IPS-18a (cell line): ENCODE measurements at regions not wholly inside any gene's neighbourhood (a gene's known extent, or its start where the extent isn't known, plus 50 kb on each side); places are given as distances from the start of the nearest gene placed in this dataset.

ENCODE experiments used
- H3K27ac ChIP-seq: one replicate; pipeline ENCODE4 v1.5.1; 2013; ENCODE audit warnings: low read length
- H3K27me3 ChIP-seq: one replicate; pipeline ENCODE4 v1.6.1; 2013; ENCODE audit warnings: mild to moderate bottlenecking, low read length; ENCODE audit not compliant: control insufficient read depth, insufficient read depth
- H3K36me3 ChIP-seq: one replicate; pipeline ENCODE4 v1.6.1; 2013; ENCODE audit warnings: low read depth, low read length; ENCODE audit not compliant: control insufficient read depth
- H3K4me1 ChIP-seq: one replicate; pipeline ENCODE4 v1.6.1; 2013; ENCODE audit warnings: low read depth, low read length; ENCODE audit not compliant: control insufficient read depth
- H3K4me3 ChIP-seq: one replicate; pipeline ENCODE4 v1.5.1; 2013; ENCODE audit warnings: low read length
- H3K9ac ChIP-seq: one replicate; pipeline ENCODE4 v1.6.1; 2013; ENCODE audit warnings: mild to moderate bottlenecking, low read length, moderate library complexity
- H3K9me3 ChIP-seq: one replicate; pipeline ENCODE4 v1.6.1; 2013; ENCODE audit warnings: low read depth, low read length; ENCODE audit not compliant: control insufficient read depth

DNA sequence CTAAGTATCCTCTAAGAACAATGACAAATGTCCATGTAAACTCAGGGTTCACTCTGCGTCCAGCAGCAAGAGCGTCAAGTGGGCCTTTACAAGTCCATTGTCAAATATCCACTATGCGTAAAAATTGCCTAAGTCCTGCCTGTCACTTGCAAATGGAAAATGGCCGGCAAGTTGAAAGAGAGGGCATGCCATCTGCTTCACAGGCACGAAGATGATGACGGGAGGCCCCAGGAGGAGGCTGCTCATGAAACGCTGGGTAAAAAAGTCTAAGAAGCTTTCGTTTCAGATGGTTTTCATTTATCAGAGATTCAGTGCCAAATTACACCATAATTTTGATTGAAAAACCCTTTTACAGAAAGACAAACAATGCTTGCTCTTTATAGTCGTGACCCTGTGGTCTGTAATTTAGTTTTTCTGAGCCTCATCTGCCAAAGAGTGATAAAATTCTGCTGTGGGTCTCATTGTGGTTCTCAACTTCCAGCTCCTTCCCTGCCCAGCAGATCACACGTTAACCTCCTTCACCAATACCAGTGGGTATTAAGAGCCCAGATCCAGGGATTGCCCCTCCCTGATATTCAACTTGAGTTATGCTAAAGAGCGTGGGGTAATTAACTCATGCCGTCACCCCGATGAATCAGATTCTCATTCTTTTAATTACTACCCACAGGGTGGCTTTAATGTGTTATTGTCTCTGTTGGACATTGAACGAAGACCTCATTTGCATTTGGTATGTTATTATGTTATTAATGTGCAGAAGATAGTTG is 160.2 kb upstream of the ALKAL2 start:
- Histone ChIP-seq H3K27me3 (no peaks in the 10 kb centered on the region), H3K9ac (no peak overlapping the region), H3K36me3 (no peaks in the 10 kb centered on the region), H3K4me3 (no peak overlapping the region), H3K27ac (no peak overlapping the region), H3K9me3 (no peaks in the 10 kb centered on the region), H3K4me1 (peaks cover 7% of the 10 kb centered on the region)

DNA sequence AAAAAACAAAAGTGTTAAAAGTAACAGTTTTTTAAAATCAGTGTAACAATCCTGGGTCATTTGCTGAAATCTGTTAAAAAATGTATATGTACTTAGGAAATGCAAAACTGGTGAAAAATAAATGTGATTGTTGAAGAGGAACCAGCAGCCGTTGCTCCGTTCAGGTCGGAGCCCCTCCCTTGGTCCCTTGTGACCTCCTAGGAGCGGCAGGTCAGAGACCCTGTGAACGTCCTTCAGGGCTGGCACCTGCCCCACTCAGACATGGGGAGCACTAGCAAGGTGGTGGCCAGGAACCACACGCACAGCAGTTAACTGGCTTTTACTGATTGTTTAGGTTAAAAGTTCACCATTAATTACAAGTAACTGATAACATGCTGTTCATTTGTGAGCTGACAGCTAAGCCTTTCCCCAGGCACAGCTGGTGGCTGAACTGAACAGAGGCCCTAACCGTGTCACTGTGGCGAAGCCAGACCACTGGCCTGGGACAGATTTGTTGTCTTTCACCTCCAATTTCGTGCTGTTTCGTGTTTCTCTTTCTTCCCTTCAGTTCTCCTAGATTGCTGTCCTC is 159.2 kb upstream of the ALKAL2 start:
- Histone ChIP-seq H3K9ac (no peak overlapping the region), H3K27me3 (no peaks in the 10 kb centered on the region), H3K27ac (no peak overlapping the region), H3K9me3 (no peaks in the 10 kb centered on the region), H3K36me3 (no peaks in the 10 kb centered on the region), H3K4me1 (peaks cover 7% of the 10 kb centered on the region), H3K4me3 (no peak overlapping the region)

DNA sequence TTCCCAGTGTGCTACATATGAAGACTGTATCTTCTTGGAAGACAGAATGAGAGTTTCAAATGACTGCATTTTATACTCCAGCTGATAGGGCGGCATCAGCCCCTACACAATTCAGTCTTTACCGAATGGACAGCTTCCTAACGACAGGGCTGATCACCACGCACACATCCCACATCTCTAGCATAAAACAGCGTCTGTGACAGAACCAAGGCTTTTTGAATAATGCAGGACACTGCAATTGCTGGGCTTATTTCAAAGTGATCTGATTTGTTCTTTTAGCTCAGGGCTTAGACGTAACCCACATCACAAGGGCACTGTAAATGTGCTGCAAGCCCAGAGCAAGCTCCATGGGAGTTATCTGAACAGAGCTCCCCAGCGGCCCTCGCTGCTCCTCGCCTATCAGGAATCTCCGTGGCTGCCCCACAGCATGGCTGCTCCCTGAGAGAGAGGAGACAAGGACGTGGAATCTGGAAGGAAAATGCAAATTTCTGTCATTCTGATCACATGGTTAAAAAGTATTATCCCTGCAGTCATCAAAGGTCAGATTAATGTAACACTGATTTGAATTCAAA is 158.5 kb upstream of the ALKAL2 start:
- H3K9me3 ChIP-seq, result no peaks in the 10 kb centered on the region
- H3K4me3 ChIP-seq, result no peak overlapping the region
- H3K4me1 ChIP-seq, result peaks cover 7% of the 10 kb centered on the region
- H3K27me3 ChIP-seq, result no peaks in the 10 kb centered on the region
- H3K36me3 ChIP-seq, result no peaks in the 10 kb centered on the region
- H3K27ac ChIP-seq, result no peak overlapping the region
- no peak overlapping the region for H3K9ac ChIP-seq

DNA sequence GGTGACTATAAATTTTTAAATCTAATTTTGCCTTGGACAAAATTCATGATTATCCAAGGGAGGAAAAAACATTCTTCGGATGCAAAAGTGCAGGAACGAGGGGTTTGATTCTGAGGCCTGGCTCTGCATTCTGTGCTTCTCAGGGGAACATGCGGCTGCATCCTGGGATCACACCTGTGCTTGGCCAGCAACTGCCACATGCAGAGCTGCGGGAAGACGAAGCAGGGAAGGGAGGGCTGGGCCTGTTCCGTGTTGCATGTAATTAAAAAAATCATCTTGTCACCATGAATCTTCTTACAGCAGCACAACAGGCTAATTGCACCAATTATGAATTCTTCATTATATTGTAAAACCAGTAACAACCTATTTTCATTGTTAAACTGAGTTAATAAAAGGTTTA is 158.0 kb upstream of the ALKAL2 start:
- Histone ChIP-seq H3K4me3 (no peak overlapping the region), H3K4me1 (peaks cover 7% of the 10 kb centered on the region), H3K27ac (no peak overlapping the region), H3K36me3 (no peaks in the 10 kb centered on the region), H3K9me3 (no peaks in the 10 kb centered on the region), H3K9ac (no peak overlapping the region), H3K27me3 (no peaks in the 10 kb centered on the region)

DNA sequence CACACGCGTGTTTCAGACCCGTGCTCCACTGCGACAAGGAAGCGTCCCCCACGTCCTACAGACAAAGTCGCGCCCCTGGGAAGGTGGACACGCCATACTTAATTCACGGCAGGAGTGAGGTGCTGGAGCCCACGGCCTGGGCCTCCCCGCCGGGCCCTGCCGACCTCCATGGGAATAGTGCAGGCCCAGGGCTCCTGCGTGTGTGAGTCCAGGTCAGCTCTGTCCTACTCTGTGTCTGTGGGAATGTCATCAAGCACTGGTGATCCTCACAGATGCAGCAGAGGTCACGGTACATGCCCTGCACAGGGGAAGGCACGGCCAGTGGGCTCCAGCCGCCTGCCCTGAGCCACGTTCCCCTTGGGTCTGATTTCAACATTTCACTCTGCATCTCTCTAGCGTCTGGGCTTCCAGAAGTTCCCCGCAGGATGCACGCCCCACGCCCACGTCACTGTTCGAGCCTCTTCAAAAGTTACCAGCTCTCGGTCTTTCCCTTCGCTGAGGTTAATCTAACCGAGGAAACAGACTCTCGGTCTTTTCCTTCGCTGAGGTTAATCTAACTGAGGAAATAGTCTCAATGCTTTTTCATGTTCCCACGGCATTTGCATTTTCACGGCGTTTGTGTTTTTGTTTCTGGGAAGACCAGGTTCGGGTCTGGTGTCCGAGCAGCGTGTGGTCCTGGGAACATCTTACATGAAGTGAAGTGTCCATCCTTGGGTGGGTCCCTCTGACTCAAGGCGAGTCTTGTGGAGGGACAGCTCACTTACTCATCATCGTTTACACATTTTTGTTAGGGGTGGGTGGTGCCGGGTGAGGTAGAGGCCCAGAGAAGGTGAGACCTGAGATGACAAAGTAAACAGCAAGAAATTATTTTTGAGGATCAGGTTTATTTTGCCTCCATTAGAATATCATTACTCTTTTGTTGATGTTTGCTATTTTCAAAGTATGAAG is 157.3 kb upstream of the ALKAL2 start:
- H3K9me3 ChIP-seq, result no peaks in the 10 kb centered on the region
- no peak overlapping the region for H3K27ac ChIP-seq
- H3K36me3 ChIP-seq, result no peaks in the 10 kb centered on the region
- H3K9ac ChIP-seq, result no peak overlapping the region
- no peak overlapping the region for H3K4me3 ChIP-seq
- H3K4me1 ChIP-seq, result peaks cover 7% of the 10 kb centered on the region
- no peaks in the 10 kb centered on the region for H3K27me3 ChIP-seq

DNA sequence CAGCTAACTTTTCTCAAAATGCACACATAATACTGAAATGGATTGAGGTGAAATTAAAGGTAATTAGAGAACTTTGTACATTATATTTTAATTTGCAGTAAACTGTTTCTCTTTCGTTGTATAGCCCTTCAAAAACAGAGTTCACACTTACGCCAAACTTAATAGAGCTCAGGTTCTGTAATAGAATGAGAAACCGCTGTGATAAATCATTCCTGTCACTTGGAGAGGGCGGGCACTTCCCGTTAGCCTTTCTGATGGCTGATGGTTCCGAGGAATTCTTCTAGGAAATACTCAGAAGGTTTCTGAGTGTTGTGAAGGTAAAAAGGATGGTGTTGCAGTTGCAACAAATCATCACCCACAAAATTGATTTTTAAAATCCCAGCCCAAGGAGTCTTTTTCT is 155.8 kb upstream of the ALKAL2 start:
- Histone ChIP-seq H3K4me1 (no peaks in the 10 kb centered on the region), H3K27me3 (no peaks in the 10 kb centered on the region), H3K4me3 (no peak overlapping the region), H3K27ac (no peak overlapping the region), H3K36me3 (no peaks in the 10 kb centered on the region), H3K9me3 (no peaks in the 10 kb centered on the region), H3K9ac (no peak overlapping the region)

DNA sequence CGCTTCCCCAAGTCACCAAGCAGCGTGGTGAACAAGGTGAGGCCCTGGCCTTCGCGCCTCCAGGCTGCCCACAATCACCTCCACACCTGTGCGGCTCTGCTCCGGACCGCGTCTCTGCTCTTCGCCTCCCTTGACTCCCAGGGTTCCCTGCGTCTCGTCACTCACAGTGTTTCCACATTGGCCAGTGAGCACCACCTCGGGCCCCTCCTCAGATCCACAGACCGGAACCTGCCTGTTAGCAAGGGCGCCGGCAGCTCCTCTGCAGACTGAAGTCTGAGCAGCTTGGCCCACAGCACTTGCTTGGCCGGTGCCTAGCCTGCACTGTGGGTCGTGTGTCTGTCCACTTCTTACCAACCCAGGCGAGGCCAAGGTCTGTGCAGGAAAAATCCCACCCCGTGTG is 155.3 kb upstream of the ALKAL2 start:
- Histone ChIP-seq H3K9me3 (no peaks in the 10 kb centered on the region), H3K9ac (no peak overlapping the region), H3K27ac (no peak overlapping the region), H3K4me3 (no peak overlapping the region), H3K36me3 (no peaks in the 10 kb centered on the region), H3K27me3 (no peaks in the 10 kb centered on the region), H3K4me1 (no peaks in the 10 kb centered on the region)

DNA sequence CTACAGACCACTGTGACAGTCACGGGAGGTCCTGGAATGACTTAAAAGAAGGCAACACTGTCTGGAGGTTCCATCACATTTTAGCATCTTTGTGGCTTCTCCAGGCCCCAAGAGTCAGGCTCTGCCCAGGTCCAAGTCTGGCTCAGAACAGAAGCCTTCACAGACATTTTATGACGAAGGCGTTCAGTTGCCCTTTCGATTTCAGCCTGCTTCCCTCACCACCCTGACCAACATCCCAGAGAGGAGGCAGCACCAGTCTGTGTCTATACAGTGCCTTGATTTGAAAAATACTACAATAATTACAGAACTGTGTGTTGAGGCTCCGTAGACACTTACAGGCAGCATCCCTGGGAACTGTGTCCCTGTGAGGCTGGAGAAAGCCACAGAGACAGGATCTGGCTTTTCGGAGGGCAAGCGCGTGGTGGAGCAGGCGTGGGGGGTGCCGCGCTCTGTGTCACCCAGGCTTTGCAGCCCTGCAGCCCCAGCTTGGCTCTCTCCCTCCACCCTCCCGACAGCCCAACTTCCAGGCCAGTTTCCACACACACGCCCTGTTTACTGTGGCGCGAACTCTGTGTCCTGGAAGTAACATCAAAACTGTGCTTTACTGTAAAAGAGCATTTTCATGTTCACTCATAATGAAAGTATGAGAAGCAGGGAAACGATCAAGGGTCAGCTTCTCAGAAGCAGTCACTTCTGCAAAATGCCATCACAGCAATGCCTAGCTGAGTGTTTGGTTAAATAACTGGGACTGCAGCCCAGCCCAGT is 153.5 kb upstream of the ALKAL2 start:
- no peaks in the 10 kb centered on the region for H3K9me3 ChIP-seq
- no peak overlapping the region for H3K27ac ChIP-seq
- H3K36me3 ChIP-seq, result no peaks in the 10 kb centered on the region
- no peak overlapping the region for H3K9ac ChIP-seq
- H3K27me3 ChIP-seq, result no peaks in the 10 kb centered on the region
- H3K4me3 ChIP-seq, result no peak overlapping the region
- no peaks in the 10 kb centered on the region for H3K4me1 ChIP-seq

DNA sequence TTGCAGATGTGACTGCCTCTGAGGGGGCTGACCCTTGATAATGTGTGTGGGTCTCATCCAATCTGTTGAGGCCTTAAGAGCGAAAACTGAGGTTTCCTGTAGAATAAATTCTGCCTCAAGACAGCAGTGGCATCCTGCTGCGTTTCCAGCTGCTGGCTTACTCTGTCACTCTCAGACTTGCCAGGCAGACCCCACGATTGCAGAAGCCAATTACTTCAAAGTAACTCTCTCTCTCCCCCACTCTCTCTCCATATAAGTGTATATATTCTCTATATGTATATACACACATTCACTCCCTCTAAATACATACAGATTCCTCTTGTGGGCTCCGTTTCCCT is 152.5 kb upstream of the ALKAL2 start:
- H3K27ac ChIP-seq, result no peak overlapping the region
- H3K27me3 ChIP-seq, result no peaks in the 10 kb centered on the region
- H3K4me1 ChIP-seq, result no peaks in the 10 kb centered on the region
- no peaks in the 10 kb centered on the region for H3K9me3 ChIP-seq
- no peaks in the 10 kb centered on the region for H3K36me3 ChIP-seq
- no peak overlapping the region for H3K9ac ChIP-seq
- no peak overlapping the region for H3K4me3 ChIP-seq

DNA sequence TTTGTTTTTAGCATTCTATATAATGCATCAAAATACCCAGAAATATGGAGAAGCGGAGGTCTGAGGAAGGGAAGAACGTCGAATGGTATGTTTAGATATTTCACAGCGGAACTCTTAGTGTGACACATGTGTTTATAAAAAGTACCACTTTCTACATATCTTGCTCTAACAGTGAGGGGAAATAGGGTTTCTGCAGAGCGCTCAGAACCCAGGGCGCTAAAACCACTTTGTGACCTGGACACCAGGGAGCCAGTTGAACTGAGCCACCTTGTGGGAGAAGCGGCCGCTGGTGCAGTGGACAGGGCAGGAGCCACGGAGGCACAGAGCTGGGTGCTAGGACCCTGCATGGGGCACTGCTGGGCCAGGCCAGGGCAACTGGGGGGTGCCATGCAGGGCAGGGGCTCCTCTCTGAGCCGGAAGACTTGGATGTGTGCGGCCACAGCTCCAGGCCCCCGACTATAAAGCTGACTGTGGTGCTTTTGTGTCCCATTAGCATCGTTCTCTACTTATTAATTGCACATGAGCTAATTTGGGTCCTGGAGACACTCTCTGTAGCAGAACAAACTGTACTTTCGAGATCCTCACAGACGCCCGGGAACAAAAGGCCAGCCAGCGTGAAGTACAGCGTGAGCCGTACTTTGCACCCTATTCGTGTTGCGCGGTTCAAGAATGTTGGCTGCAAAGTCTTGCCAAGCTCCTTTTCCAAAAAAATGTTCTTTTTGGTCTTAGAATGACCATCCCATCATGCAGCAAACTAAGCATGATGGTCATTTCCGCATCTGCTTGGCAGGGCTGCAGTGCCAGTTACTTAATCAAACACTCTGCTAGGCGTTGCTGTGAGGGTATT is 151.9 kb upstream of the ALKAL2 start:
- Histone ChIP-seq H3K9ac (no peak overlapping the region), H3K9me3 (no peaks in the 10 kb centered on the region), H3K27me3 (no peaks in the 10 kb centered on the region), H3K27ac (no peak overlapping the region), H3K4me3 (no peak overlapping the region), H3K36me3 (no peaks in the 10 kb centered on the region), H3K4me1 (no peaks in the 10 kb centered on the region)
